Muscle of back (tissue), 3 donors: ENCODE measurements at regions not wholly inside any gene's neighbourhood (a gene's known extent, or its start where the extent isn't known, plus 50 kb on each side); places are given as distances from the start of the nearest gene placed in this dataset.
"Not testable (repeated sequence)": the region's sequence is repeated elsewhere in the genome, so short reads cannot be mapped to it uniquely, and the experiment has no call there.

Experiments
- DNase-seq, 3 donors: peaks; one replicate each; pipeline versions ENCODE4 v3.0.0 to v3.0.0-alpha.2; 2013

DNA sequence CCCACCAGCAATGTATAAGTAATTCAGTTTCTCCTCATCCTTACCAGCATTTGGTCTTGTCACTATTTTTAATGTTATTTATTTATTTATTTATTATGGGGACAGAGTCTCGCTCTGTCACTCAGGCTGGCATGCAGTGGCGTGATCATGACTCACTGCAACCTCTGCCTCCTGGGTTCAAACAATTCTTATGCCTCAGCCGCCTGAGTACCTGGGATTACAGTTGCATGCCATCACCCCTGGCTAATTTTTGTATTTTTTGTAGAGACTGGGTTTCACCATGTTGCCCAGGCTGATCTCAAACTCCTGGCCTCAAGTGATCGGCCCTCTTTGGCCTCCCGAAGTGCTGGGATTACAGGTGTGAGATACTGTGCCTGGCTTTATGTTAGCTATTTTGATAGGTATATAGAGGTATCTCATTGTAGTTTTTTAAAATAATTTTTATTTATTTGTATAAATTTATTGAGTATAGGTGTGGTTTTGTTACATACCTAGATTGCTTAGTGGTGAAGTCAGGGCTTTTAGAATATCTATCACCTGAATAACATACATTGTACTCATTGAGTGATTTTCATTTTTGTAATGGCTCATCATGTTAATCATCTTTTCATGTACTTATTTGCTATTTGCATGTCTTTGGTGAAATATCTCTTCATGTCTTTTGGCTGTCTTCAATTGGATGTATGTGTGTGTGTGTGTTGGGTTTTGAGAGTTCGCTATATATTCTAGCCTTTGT, 53.3 kb downstream of the TANC2 start:
- no peak for DNase-seq

DNA sequence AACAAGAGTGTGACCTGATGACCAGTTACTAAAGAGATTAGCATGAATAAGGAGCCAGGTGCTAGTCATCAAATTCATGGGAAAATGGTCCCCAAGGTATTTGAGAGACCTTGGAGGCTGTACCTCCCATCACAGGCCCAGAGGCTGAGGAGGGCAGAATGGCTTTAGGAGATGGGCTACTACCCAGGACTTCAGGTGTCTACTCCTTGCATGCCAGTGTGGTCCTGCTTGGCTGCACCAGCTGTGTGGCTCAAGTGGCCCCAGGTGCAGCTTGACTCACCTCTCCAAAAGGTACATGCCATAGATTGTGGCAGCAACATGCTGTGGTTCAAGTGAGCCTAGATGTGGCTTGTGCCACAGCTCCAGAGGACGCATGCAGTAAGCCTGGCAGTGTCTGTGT, 56.5 kb downstream of the TANC2 start:
- no peak for DNase-seq

DNA sequence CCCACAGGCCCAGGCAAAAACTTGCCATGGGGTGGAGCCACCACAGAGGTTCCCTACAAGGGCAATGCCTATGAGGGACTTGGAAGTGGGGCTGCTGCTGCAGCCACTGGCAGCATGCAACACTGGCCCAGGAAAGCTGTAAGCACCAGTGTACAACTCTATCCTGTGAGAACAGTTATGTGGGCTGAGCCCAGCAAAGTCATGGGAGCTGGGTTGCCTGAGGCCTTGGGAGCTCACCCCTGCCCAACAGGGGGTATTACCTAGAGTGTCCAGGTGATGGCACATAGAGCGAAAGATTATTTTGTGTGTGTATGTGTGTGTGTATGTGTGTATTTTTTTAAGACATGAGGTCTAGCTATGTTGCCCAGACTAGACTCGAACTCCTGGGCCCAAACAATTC, 57.0 kb downstream of the TANC2 start:
- DNase-seq = no peak

DNA sequence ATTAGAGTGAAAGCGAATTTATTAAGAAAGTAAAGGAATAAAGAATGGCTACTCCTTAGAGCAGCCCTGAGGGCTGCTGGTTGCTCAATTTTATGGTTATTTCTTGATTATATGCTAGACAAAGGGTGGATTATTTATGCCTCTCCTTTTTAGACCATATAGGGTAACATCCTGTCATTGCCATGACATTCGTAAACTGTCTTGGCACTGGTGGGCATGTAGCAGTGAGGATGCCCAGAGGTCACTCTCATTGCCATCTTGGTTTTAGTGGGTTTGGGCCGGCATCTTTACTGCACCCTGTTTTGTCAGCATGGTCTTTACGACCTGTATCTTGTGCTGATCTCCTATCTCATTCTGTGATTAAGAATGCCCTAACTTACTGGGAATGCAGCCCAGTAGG, 58.2 kb downstream of the TANC2 start:
- DNase-seq = no peak

GRCh38 chr17:63024716-63025115, 58.7 kb downstream of the TANC2 start:
- no peak for DNase-seq

GRCh38 chr17:63025637-63026036, 59.6 kb downstream of the TANC2 start:
- DNase-seq = not testable (repeated sequence)

GRCh38 chr17:63029541-63029940, 63.5 kb downstream of the TANC2 start:
- peak in 1 of 3 donors; percentile 52 for DNase-seq

DNA sequence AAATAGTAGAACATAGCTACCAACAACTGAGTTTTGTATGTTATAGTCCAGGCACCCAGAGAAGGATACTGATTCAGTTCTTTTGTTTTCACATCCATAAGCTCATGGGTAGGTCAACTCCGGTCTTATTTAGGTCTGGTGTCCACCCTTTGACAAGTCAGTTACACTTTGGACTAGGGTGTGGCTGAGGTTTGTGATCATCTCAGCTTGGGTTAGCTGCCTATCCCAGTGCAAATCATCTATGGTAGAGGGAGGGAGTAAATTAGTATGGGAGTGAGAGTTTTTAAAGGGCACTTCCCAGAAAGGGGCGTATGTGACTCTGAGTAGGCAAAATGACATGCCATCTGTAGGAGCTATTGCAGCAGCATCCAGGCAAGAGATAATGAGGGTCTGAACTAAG, 66.1 kb downstream of the TANC2 start:
- DNase-seq = no peak

GRCh38 chr17:63033142-63033541, 67.1 kb downstream of the TANC2 start:
- no peak for DNase-seq

- DNase-seq = peak in 1 of 3 donors; percentile 76
These were observed 69.2 kb downstream of the TANC2 start for GRCh38 chr17:63035271-63035670.

GRCh38 chr17:63035695-63036094, 69.7 kb downstream of the TANC2 start:
- DNase-seq = no peak

DNA sequence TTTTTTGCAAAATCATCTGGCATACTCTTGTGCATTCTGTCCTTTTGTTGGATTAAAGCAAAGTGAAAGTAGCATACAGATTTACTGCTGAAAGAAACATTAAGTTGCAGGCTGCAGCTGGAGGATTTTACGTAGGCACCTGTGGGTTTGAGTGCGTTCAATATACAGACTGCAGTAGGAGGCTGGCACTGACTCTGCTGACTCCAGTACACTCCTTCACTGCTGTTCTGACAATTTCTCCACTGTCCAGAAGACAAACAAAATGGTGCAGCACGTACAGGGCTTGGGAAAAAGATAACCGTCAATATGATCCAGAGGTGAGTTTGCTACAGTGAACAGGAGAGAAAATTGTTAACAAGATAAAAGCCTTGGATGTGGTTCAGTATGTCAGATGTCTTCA, 73.3 kb downstream of the TANC2 start:
- peak in 1 of 3 donors; percentile 17 for DNase-seq

GRCh38 chr17:63039899-63040602, 74.0 kb downstream of the TANC2 start:
- DNase-seq = peak in 1 of 3 donors; percentile 14

DNA sequence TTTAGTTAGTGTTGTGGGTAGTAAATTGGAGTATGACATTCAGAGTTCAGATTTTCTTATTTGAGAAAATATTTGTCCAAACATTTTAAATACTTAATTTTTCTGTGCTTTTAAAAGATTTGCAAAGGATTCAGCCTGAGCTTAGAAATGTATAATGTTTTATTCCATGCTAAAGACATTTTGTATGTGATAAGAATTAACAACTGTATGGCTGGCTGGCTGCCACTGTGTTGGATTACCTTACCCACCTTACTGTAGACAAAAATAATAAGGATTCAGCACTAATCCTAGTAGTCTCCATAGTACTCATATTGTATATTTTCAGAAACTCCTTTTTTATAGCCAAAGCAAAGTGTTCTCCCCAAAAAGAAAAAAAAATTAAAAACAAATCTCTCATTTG, 74.8 kb downstream of the TANC2 start:
- DNase-seq = no peak

DNA sequence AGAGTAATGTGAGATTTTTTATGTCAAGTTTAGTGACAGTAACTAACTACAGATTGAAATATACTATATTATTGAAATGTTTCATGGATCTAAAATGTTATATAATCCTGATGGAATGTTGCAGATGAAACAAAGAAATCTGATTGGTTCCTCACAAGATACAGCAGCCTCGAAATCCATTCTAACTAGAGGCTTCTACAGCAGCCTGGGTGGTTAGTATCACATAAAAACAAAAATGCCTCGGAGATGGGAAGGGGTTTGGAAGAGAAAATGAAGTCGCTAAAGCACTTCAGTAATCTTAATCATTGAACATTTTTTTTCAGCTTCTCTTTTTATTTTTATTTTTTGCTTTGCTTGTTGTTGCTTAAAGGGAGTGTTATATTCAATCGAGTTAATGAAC, 75.2 kb downstream of the TANC2 start:
- no peak for DNase-seq

DNA sequence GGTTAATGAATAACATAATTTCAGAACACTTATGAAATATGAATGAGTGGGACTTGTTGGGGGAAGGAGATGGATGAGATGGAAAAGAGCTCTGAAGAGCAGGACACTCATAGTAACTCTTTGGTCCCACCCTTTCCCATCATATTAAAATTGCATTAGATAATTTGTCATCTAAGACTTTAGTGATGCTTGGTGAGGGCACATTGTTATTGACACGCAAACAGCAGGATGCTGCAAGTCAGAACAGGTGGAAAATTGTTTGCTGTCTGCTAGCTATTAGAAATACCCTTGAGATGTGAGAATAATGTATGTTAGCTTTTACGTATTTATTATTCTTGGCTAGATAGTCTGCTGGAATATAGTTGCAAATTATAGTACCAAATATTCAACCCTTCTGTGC, 75.7 kb downstream of the TANC2 start:
- DNase-seq = peak in 1 of 3 donors; percentile 4

GRCh38 chr17:63042256-63042812, 76.3 kb downstream of the TANC2 start:
- DNase-seq = no peak

DNA sequence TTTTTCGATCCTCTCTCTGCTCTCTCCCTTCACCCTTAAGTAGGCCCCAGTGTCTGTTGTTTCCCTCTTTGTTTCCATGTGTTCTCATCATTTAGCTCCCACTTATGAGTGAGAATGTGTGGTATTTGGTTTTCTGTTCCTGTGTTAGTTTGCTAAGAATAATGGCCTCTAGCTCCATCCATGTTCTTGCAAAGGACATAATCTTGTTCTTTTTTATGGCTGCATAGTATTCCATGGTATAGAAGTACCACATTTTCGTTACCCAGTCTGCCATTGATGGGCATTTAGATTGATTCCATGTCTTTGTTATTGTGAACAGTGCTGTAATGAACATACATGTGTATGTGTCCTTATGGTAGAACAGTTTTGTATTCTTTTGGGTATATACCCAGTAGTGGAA, 91.5 kb downstream of the TANC2 start:
- DNase-seq = not testable (repeated sequence)

DNA sequence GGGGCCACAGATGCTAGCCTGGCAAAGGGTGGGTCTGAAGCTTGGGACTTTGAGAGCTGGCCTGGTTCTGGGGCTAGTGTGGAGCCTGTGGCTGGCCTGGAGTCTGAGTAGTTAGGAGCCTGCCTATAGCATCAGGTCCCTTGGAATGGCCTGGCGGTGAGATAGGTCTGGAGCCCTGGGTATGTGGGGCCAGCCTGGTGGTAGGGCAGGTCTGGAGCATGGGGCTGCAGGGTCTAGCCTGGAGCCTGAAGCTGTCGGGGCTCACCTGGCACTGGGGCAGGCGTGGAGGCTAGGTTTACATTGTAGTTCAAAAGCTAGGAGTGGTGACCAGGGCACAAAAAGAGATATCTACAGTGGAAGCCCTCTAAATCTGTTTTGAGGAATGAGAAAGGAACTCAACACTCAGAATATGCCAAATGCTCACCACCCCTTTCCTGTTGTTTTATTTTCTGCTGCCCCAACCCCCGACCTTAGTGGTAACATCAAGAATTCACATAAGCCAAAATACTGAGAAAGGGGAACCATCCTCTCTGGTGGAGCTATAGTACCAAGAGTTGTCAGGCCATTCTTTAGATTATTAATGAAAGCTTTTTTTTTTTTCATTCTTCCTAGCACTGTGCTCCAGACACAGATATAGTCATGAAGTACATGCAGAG, 100.3 kb downstream of the TANC2 start:
- DNase-seq = no peak

- DNase-seq = no peak
These were observed 103.2 kb downstream of the TANC2 start for GRCh38 chr17:63069245-63069644.

DNA sequence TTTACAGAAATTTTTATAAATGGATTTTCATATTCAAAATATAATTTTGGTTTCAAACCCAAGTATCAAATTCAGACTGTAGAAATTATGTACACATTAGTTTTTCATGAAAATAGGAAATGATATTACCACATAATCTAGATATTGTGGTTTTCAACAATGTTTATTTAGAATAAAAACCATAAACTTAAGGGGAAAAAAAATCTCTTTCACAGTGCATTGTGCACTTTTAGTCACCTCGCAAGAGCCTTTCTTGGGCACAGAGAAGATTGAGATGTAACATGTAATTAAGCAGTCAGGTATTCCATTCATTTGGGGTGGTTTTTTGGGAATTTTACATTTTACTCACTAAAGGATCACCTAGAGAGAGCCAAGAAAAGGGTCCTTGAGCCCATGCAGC, 104.0 kb downstream of the TANC2 start:
- no peak for DNase-seq

DNA sequence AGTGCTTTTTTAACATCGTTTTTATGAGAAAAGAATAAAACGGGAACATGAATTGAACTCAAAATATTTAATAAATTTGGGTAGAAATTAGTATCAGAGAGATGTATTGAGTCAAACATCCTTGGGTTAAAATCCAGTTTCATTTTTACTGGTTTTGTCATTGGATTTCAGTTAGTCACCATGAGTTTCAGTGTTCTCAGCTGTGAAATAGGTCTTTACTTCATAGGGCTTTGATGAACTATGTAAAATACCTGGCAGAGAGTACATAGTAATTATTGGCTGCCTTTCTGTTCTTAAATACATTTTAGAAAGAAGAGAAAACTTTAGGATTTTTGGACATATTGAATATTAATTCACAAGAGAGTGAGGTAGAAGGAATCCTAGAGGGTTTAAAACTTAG, 105.8 kb downstream of the TANC2 start:
- DNase-seq = no peak

GRCh38 chr17:63075969-63076368, 109.9 kb downstream of the TANC2 start:
- DNase-seq = no peak
